ENCODE measurements at regions not wholly inside any gene's neighbourhood (a gene's known extent, or its start where the extent isn't known, plus 50 kb on each side); places are given as distances from the start of the nearest gene placed in this dataset.
A peak's percentile ranks its signal among the peaks of the same experiment; 100 is the strongest.

GRCh38 chr2:8246137-8246536, 435.7 kb upstream of the ID2 start:
- peaks cover 0 to 21% (median 10%) of the 10 kb centered on the region in 4 donors for H3K4me1 ChIP-seq (ENCODE audit: control insufficient read depth in 4 of 4, insufficient read depth in 4 of 4, low read length in 3 of 4)
- no peak for TF ChIP-seq SP1 (IDR thresholded peaks at IDR 0.05)
- no peak for TF ChIP-seq NR2F2 (IDR thresholded peaks at IDR 0.05)
- TF ChIP-seq RAD21 (IDR thresholded peaks at IDR 0.05): no peak
- no peak for TF ChIP-seq CTCF (IDR thresholded peaks at IDR 0.05; ENCODE audit: low read depth, low read length, missing input control)
- TF ChIP-seq FOXA1 (IDR thresholded peaks at IDR 0.05): no peak
- no peak for TF ChIP-seq YY1 (IDR thresholded peaks at IDR 0.05)
- TF ChIP-seq HNF4A (conservative IDR thresholded peaks at IDR 0.05): no peak
- no peak for TF ChIP-seq FOXA2 (IDR thresholded peaks at IDR 0.05)
- 98% methylated on average over 3 of the region's 3 CpGs for WGBS

GRCh38 chr2:8247905-8248622, 433.8 kb upstream of the ID2 start:
- H3K9ac ChIP-seq (ENCODE audit: low read depth in 1 of 2, low read length in 2 of 2): no peak overlapping the region
- no peaks in the 10 kb centered on the region for H3K27me3 ChIP-seq (ENCODE audit: control insufficient read depth in 4 of 4, insufficient read depth in 4 of 4, low read length in 3 of 4)
- no peaks in the 10 kb centered on the region for H3K36me3 ChIP-seq (ENCODE audit: control insufficient read depth in 4 of 4, insufficient read depth in 3 of 4, low read depth in 1 of 4, low read length in 3 of 4)
- H3K9me3 ChIP-seq (ENCODE audit: control insufficient read depth in 4 of 4, low read length in 3 of 4): no peaks in the 10 kb centered on the region
- peak overlapping the region in 1 of 2 donors; percentile 86 for H3K27ac ChIP-seq (ENCODE audit: low read depth in 1 of 2, low read length in 2 of 2)
- WGBS: 86% methylated on average over 11 of the region's 11 CpGs
- no peak for DNase-seq (ENCODE audit: low spot score)
- H3K4me1 ChIP-seq (ENCODE audit: control insufficient read depth in 4 of 4, insufficient read depth in 4 of 4, low read length in 3 of 4): peaks cover 0 to 4% (median 2%) of the 10 kb centered on the region in 4 donors
- H3K4me3 ChIP-seq (ENCODE audit: low read depth in 1 of 3, low read length in 3 of 3): no peak overlapping the region
- TF ChIP-seq JUND (IDR thresholded peaks at IDR 0.05) (no peak), ZBTB33 (IDR thresholded peaks at IDR 0.05) (no peak), GABPA (IDR thresholded peaks at IDR 0.05 in 1 of 2, conservative IDR thresholded peaks at IDR 0.05 in 1 of 2) (no peak), ATF3 (IDR thresholded peaks at IDR 0.05) (no peak), MAX (IDR thresholded peaks at IDR 0.05) (no peak), RAD21 (IDR thresholded peaks at IDR 0.05) (no peak), FOXA2 (IDR thresholded peaks at IDR 0.05) (no peak), YY1 (IDR thresholded peaks at IDR 0.05) (no peak), FOXA1 (IDR thresholded peaks at IDR 0.05) (no peak), NR2F2 (IDR thresholded peaks at IDR 0.05) (no peak), REST (IDR thresholded peaks at IDR 0.05) (no peak), RXRA (IDR thresholded peaks at IDR 0.05) (no peak), HNF4G (IDR thresholded peaks at IDR 0.05) (no peak), TAF1 (conservative IDR thresholded peaks at IDR 0.05) (no peak), CTCF (IDR thresholded peaks at IDR 0.05; ENCODE audit: low read depth, low read length, missing input control) (no peak), SP1 (IDR thresholded peaks at IDR 0.05) (no peak)

More at GRCh38 chr2:8246137-8246536, 435.7 kb upstream of the ID2 start:
- no peaks in the 10 kb centered on the region for H3K36me3 ChIP-seq (ENCODE audit: control insufficient read depth in 4 of 4, insufficient read depth in 3 of 4, low read depth in 1 of 4, low read length in 3 of 4)
- no peaks in the 10 kb centered on the region for H3K9me3 ChIP-seq (ENCODE audit: control insufficient read depth in 4 of 4, low read length in 3 of 4)
- H3K27me3 ChIP-seq (ENCODE audit: control insufficient read depth in 4 of 4, insufficient read depth in 4 of 4, low read length in 3 of 4): no peaks in the 10 kb centered on the region
- DNase-seq (ENCODE audit: low spot score): no peak
- no peak overlapping the region for H3K27ac ChIP-seq (ENCODE audit: low read depth in 1 of 2, low read length in 2 of 2)
- H3K9ac ChIP-seq (ENCODE audit: low read depth in 1 of 2, low read length in 2 of 2): no peak overlapping the region
- no peak overlapping the region for H3K4me3 ChIP-seq (ENCODE audit: low read depth in 1 of 3, low read length in 3 of 3)
